ENCODE measurements at regions not wholly inside any gene's neighbourhood (a gene's known extent, or its start where the extent isn't known, plus 50 kb on each side); places are given as distances from the start of the nearest gene placed in this dataset.

DNA sequence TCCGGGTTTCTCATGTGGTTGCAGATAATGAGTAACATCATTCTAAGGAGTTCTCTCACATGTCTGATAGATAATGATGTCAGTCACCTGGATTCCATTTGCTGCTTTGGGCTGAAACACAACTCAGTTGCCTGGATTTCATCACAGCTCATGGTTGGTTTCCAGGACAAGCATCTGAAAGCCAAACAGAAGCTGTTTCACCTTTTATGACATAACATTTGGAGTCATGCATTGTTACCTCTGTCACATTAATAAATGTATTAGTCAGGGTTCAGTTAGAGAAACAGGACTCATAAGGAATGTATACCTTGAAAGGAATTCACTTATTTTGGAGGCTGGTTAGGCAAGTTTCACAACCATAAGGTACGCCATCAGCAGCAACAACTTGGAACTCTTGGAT, 251.9 kb upstream of the ATXN7L3B start:
- H3K4me3 Mint-ChIP-seq: no peak overlapping the region
- CTCF ChIA-PET (ENCODE audit: partially characterized antibody): no interaction called here

DNA sequence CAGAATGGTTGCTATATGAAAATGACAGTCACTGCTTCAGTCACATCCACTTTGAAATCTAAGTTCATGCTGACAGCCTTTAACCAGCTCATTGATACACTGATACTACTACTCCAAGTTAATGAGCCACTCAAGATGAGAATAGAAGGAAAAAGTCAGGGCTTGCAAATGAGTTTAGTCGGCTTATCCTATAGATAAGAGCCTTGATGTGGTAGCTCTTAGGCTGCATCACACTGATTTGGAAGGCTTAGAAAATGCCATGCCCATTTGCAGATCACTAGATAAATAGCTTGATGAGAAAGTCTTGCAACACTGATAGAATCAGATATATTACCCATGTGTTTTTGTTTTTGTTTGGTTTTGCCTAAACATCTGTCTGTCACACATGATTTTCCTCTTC, 251.4 kb upstream of the ATXN7L3B start:
- no peaks in the 10 kb centered on the region for H3K36me3 ChIP-seq (ENCODE audit: insufficient read depth, low read length)
- POLR2A ChIA-PET (ENCODE audit: partially characterized antibody): no interaction called here
- no peak overlapping the region for H3K27ac ChIP-seq (ENCODE audit: low read depth, low read length)
- H3K4me3 ChIP-seq (ENCODE audit: low read length in 2 of 2): no peak overlapping the region
- no peaks in the 10 kb centered on the region for H3K27me3 Mint-ChIP-seq
- no peak overlapping the region for H3K4me3 Mint-ChIP-seq
- peaks cover 0 to 4% (median 0%) of the 10 kb centered on the region in 8 donors for H3K9me3 Mint-ChIP-seq
- H3K4me1 ChIP-seq (ENCODE audit: insufficient read depth, low read length): no peaks in the 10 kb centered on the region
- H3K36me3 Mint-ChIP-seq: no peaks in the 10 kb centered on the region
- H3K9me3 ChIP-seq (ENCODE audit: control insufficient read depth in 1 of 2, low read length in 2 of 2): no peaks in the 10 kb centered on the region
- DNase-seq: no peak
- no peaks in the 10 kb centered on the region for H3K4me1 Mint-ChIP-seq
- intact Hi-C loops (cut with micrococcal nuclease): no loop called here
- CTCF ChIA-PET (ENCODE audit: partially characterized antibody): no interaction called here
- no peaks in the 10 kb centered on the region for H3K27me3 ChIP-seq (ENCODE audit: insufficient read depth, low read length)
- no peak overlapping the region for H3K27ac Mint-ChIP-seq

More for the DNA sequence above, 251.9 kb upstream of the ATXN7L3B start:
- Mint-ChIP-seq H3K4me1 (no peaks in the 10 kb centered on the region), H3K9me3 (peaks cover 0 to 4% (median 0%) of the 10 kb centered on the region in 8 donors), H3K27ac (no peak overlapping the region), H3K36me3 (no peaks in the 10 kb centered on the region), H3K27me3 (no peaks in the 10 kb centered on the region)
- no peaks in the 10 kb centered on the region for H3K4me1 ChIP-seq (ENCODE audit: insufficient read depth, low read length)
- no peak for DNase-seq
- H3K27me3 ChIP-seq (ENCODE audit: insufficient read depth, low read length): no peaks in the 10 kb centered on the region
- H3K27ac ChIP-seq (ENCODE audit: low read depth, low read length): no peak overlapping the region
- no peaks in the 10 kb centered on the region for H3K9me3 ChIP-seq (ENCODE audit: control insufficient read depth in 1 of 2, low read length in 2 of 2)
- no peaks in the 10 kb centered on the region for H3K36me3 ChIP-seq (ENCODE audit: insufficient read depth, low read length)
- POLR2A ChIA-PET (ENCODE audit: partially characterized antibody): no interaction called here
- no peak overlapping the region for H3K4me3 ChIP-seq (ENCODE audit: low read length in 2 of 2)
- intact Hi-C loops (cut with micrococcal nuclease): no loop called here

- no peaks in the 10 kb centered on the region for H3K36me3 ChIP-seq (ENCODE audit: insufficient read depth, low read length)
- ChIA-PET CTCF (ENCODE audit: partially characterized antibody) (no interaction called here), POLR2A (ENCODE audit: partially characterized antibody) (no interaction called here)
- no peak for DNase-seq
- Mint-ChIP-seq H3K9me3 (no peaks in the 10 kb centered on the region), H3K36me3 (no peaks in the 10 kb centered on the region), H3K4me1 (no peaks in the 10 kb centered on the region), H3K27me3 (no peaks in the 10 kb centered on the region), H3K4me3 (no peak overlapping the region), H3K27ac (no peak overlapping the region)
- intact Hi-C loops (cut with micrococcal nuclease): no loop called here
- no peak overlapping the region for H3K27ac ChIP-seq (ENCODE audit: low read depth, low read length)
- H3K9me3 ChIP-seq (ENCODE audit: control insufficient read depth in 1 of 2, low read length in 2 of 2): no peaks in the 10 kb centered on the region
- no peak overlapping the region for H3K4me3 ChIP-seq (ENCODE audit: low read length in 2 of 2)
- H3K27me3 ChIP-seq (ENCODE audit: insufficient read depth, low read length): no peaks in the 10 kb centered on the region
- no peaks in the 10 kb centered on the region for H3K4me1 ChIP-seq (ENCODE audit: insufficient read depth, low read length)
Measured at GRCh38 chr12:74292351-74293194, 245.1 kb upstream of the ATXN7L3B start.

DNA sequence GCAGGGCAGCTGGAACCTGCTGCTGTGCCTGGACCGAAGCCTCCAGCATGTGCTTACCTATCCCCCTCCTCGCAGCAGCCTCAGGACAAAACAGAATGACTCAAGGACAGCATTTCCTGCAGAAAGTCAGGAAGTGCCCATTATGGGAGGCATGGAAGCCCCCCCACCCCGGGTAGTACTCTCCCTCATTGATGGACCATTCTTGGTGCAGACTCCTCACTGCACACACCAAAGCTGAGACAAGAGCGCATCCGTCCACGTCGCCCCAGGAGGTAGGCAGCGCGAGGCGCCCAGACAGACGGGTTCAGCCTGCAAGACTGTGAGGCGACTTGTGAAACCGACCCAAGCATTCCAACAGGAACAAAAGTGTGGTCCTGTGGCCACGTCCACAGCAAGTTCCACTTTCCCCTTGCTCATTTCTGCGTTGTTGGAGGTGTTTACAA, 243.9 kb upstream of the ATXN7L3B start:
- H3K4me1 ChIP-seq (ENCODE audit: insufficient read depth, low read length): no peaks in the 10 kb centered on the region
- no peaks in the 10 kb centered on the region for H3K36me3 ChIP-seq (ENCODE audit: insufficient read depth, low read length)
- intact Hi-C loops (cut with micrococcal nuclease): no loop called here
- H3K9me3 ChIP-seq (ENCODE audit: control insufficient read depth in 1 of 2, low read length in 2 of 2): no peaks in the 10 kb centered on the region
- no peaks in the 10 kb centered on the region for H3K36me3 Mint-ChIP-seq
- no peak for DNase-seq
- no peak overlapping the region for H3K4me3 ChIP-seq (ENCODE audit: low read length in 2 of 2)
- POLR2A ChIA-PET (ENCODE audit: partially characterized antibody): no interaction called here
- no peak overlapping the region for H3K27ac ChIP-seq (ENCODE audit: low read depth, low read length)
- no peak overlapping the region for H3K27ac Mint-ChIP-seq
- H3K4me3 Mint-ChIP-seq: no peak overlapping the region
- no peaks in the 10 kb centered on the region for H3K4me1 Mint-ChIP-seq
- H3K9me3 Mint-ChIP-seq: no peaks in the 10 kb centered on the region
- CTCF ChIA-PET (ENCODE audit: partially characterized antibody): no interaction called here
- no peaks in the 10 kb centered on the region for H3K27me3 Mint-ChIP-seq
- H3K27me3 ChIP-seq (ENCODE audit: insufficient read depth, low read length): no peaks in the 10 kb centered on the region

- H3K27me3 Mint-ChIP-seq: peaks cover 0 to 2% of the 10 kb centered on the region in 2 donors
- ChIA-PET POLR2A (ENCODE audit: partially characterized antibody) (no interaction called here), CTCF (ENCODE audit: partially characterized antibody) (no interaction called here)
- Histone ChIP-seq H3K4me1 (ENCODE audit: insufficient read depth, low read length) (no peaks in the 10 kb centered on the region), H3K36me3 (ENCODE audit: insufficient read depth, low read length) (no peaks in the 10 kb centered on the region), H3K27me3 (ENCODE audit: insufficient read depth, low read length) (no peaks in the 10 kb centered on the region), H3K9me3 (ENCODE audit: control insufficient read depth in 1 of 2, low read length in 2 of 2) (no peaks in the 10 kb centered on the region), H3K27ac (ENCODE audit: low read depth, low read length) (no peak overlapping the region), H3K4me3 (ENCODE audit: low read length in 2 of 2) (no peak overlapping the region)
- no peaks in the 10 kb centered on the region for H3K4me1 Mint-ChIP-seq
- no peak for DNase-seq
- H3K4me3 Mint-ChIP-seq: no peak overlapping the region
- intact Hi-C loops (cut with micrococcal nuclease): no loop called here
- no peaks in the 10 kb centered on the region for H3K36me3 Mint-ChIP-seq
- peaks cover 0 to 4% (median 2%) of the 10 kb centered on the region in 8 donors for H3K9me3 Mint-ChIP-seq
- H3K27ac Mint-ChIP-seq: no peak overlapping the region
Measured at GRCh38 chr12:74317078-74317601, 220.5 kb upstream of the ATXN7L3B start.

DNA sequence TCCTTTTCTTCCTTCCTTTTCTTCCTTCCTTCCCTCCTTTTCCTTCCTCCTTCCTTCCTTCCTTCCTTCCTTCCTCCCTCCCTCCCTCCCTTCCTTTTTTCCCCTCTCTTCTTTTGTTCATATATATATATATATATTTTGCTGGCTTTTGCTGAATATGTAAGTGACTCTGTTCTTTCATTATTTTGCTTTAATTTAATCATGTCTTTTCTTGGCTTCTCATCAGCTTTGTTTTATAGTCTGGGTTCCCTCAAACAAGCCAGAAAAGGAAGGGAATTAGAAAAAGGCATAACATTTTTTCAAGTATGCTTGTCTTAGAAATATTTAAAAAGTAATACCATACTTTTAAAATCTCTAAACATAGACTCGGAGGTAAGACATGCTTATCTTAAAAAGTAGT, 219.9 kb upstream of the ATXN7L3B start:
- Mint-ChIP-seq H3K36me3 (no peaks in the 10 kb centered on the region), H3K4me1 (no peaks in the 10 kb centered on the region), H3K27ac (no peak overlapping the region), H3K4me3 (no peak overlapping the region), H3K9me3 (peaks cover 0 to 4% (median under 1%) of the 10 kb centered on the region in 8 donors), H3K27me3 (peaks cover 0 to 2% of the 10 kb centered on the region in 2 donors)
- CTCF ChIA-PET (ENCODE audit: partially characterized antibody): no interaction called here
- Histone ChIP-seq H3K4me3 (ENCODE audit: low read length in 2 of 2) (no peak overlapping the region), H3K9me3 (ENCODE audit: control insufficient read depth in 1 of 2, low read length in 2 of 2) (no peaks in the 10 kb centered on the region), H3K27ac (ENCODE audit: low read depth, low read length) (no peak overlapping the region), H3K4me1 (ENCODE audit: insufficient read depth, low read length) (no peaks in the 10 kb centered on the region), H3K36me3 (ENCODE audit: insufficient read depth, low read length) (no peaks in the 10 kb centered on the region), H3K27me3 (ENCODE audit: insufficient read depth, low read length) (no peaks in the 10 kb centered on the region)
- POLR2A ChIA-PET (ENCODE audit: partially characterized antibody): no interaction called here
- DNase-seq: no peak
- intact Hi-C loops (cut with micrococcal nuclease): no loop called here

DNA sequence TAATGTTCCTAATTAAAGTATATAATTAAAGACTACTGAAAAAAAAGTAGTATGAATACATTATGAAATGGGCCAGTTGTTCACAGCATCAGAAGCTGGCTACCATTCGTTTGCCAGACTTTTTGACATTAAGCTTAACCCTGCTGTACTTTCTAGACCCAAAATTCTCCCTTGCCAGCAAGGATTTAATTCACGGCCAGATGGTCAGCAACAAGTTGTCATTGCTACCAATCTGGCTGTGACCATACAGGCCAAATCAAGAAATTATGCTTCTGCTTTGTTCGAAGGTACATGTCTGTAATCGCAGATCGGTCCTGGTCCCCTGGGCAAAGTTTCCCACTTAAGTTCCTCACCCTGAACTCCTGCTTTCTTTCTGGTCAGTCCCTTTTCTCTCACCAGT, 217.7 kb upstream of the ATXN7L3B start:
- no peaks in the 10 kb centered on the region for H3K4me1 ChIP-seq (ENCODE audit: insufficient read depth, low read length)
- H3K4me3 ChIP-seq (ENCODE audit: low read length in 2 of 2): no peak overlapping the region
- no peak overlapping the region for H3K27ac ChIP-seq (ENCODE audit: low read depth, low read length)
- Mint-ChIP-seq H3K36me3 (no peaks in the 10 kb centered on the region), H3K4me1 (no peaks in the 10 kb centered on the region), H3K9me3 (peaks cover 0 to 4% (median 0%) of the 10 kb centered on the region in 8 donors), H3K27me3 (peaks cover 0 to 2% of the 10 kb centered on the region in 2 donors), H3K27ac (no peak overlapping the region), H3K4me3 (no peak overlapping the region)
- H3K9me3 ChIP-seq (ENCODE audit: control insufficient read depth in 1 of 2, low read length in 2 of 2): no peaks in the 10 kb centered on the region
- intact Hi-C loops (cut with micrococcal nuclease): no loop called here
- POLR2A ChIA-PET (ENCODE audit: partially characterized antibody): no interaction called here
- CTCF ChIA-PET (ENCODE audit: partially characterized antibody): no interaction called here
- no peak for DNase-seq
- no peaks in the 10 kb centered on the region for H3K36me3 ChIP-seq (ENCODE audit: insufficient read depth, low read length)
- H3K27me3 ChIP-seq (ENCODE audit: insufficient read depth, low read length): no peaks in the 10 kb centered on the region
